ENCODE measurements at regions not wholly inside any gene's neighbourhood (a gene's known extent, or its start where the extent isn't known, plus 50 kb on each side); places are given as distances from the start of the nearest gene placed in this dataset.

DNA sequence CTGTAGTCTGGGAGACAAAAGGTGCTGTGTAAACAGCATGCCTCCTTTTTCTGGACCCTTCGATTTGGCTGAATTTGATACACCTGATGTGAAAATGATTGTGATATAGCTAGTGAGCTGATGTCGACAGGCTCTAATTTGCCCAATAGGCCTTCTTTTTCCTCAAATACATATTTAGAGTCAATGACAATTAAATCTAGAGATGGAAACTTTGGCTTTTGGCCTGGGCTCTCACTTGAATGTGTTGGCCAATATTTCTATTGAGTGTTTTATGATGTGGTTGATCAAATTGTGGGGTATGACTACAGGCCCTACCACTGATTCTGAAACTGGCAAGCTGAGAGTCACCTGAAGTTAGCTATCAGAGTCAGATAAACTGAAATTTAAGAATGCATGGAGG, 151.8 kb upstream of the MEOX2 start:
- Histone ChIP-seq H3K36me3 (ENCODE audit: insufficient read depth, low read length) (no peaks in the 10 kb centered on the region), H3K9me3 (ENCODE audit: low read length) (no peaks in the 10 kb centered on the region), H3K4me3 (ENCODE audit: low read depth in 1 of 2, low read length in 2 of 2) (no peak overlapping the region), H3K27me3 (ENCODE audit: control insufficient read depth in 1 of 2, insufficient read depth in 2 of 2, low read length in 2 of 2) (no peaks in the 10 kb centered on the region), H3K27ac (ENCODE audit: low read depth, low read length) (no peak overlapping the region), H3K4me1 (ENCODE audit: insufficient read depth, low read length) (peaks cover 13% of the 10 kb centered on the region), H3K9ac (ENCODE audit: low read length) (no peak overlapping the region)

- Histone ChIP-seq H3K4me3 (ENCODE audit: low read depth in 1 of 2, low read length in 2 of 2) (no peak overlapping the region), H3K4me1 (ENCODE audit: insufficient read depth, low read length) (peaks cover 13% of the 10 kb centered on the region), H3K27me3 (ENCODE audit: control insufficient read depth in 1 of 2, insufficient read depth in 2 of 2, low read length in 2 of 2) (no peaks in the 10 kb centered on the region), H3K27ac (ENCODE audit: low read depth, low read length) (no peak overlapping the region), H3K9ac (ENCODE audit: low read length) (no peak overlapping the region), H3K9me3 (ENCODE audit: low read length) (no peaks in the 10 kb centered on the region), H3K36me3 (ENCODE audit: insufficient read depth, low read length) (no peaks in the 10 kb centered on the region)
Measured at GRCh38 chr7:15837306-15837950, 150.9 kb upstream of the MEOX2 start.

GRCh38 chr7:15836651-15837050, 150.2 kb upstream of the MEOX2 start:
- H3K27ac ChIP-seq (ENCODE audit: low read depth, low read length) = no peak overlapping the region
- peaks cover 13% of the 10 kb centered on the region for H3K4me1 ChIP-seq (ENCODE audit: insufficient read depth, low read length)
- no peak overlapping the region for H3K9ac ChIP-seq (ENCODE audit: low read length)
- no peak overlapping the region for H3K4me3 ChIP-seq (ENCODE audit: low read depth in 1 of 2, low read length in 2 of 2)
- no peaks in the 10 kb centered on the region for H3K36me3 ChIP-seq (ENCODE audit: insufficient read depth, low read length)
- H3K9me3 ChIP-seq (ENCODE audit: low read length) = no peaks in the 10 kb centered on the region
- H3K27me3 ChIP-seq (ENCODE audit: control insufficient read depth in 1 of 2, insufficient read depth in 2 of 2, low read length in 2 of 2) = no peaks in the 10 kb centered on the region

DNA sequence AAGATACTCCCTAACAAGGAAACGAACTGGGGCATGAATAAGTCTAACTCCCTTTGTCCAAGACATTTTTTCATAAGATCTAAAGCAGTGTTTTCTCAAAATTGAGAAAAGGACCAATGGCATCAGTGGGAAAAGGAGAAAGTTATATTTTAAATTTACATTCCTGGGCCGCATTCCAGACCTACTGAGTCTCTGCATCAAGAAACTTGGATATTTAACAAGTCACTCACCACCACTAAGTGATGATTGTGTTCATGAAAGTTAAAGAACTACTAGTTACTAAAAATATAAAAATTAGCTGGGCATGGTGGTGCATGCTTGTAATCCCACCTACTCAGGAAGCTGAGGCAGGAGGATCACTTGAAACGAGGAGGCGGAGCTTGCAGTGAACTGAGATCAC, 149.6 kb upstream of the MEOX2 start:
- no peak overlapping the region for H3K27ac ChIP-seq (ENCODE audit: low read depth, low read length)
- no peak overlapping the region for H3K4me3 ChIP-seq (ENCODE audit: low read depth in 1 of 2, low read length in 2 of 2)
- no peaks in the 10 kb centered on the region for H3K27me3 ChIP-seq (ENCODE audit: control insufficient read depth in 1 of 2, insufficient read depth in 2 of 2, low read length in 2 of 2)
- no peak overlapping the region for H3K9ac ChIP-seq (ENCODE audit: low read length)
- H3K36me3 ChIP-seq (ENCODE audit: insufficient read depth, low read length) = no peaks in the 10 kb centered on the region
- peaks cover 13% of the 10 kb centered on the region for H3K4me1 ChIP-seq (ENCODE audit: insufficient read depth, low read length)
- no peaks in the 10 kb centered on the region for H3K9me3 ChIP-seq (ENCODE audit: low read length)

- Histone ChIP-seq H3K27ac (ENCODE audit: low read depth, low read length) (no peak overlapping the region), H3K4me3 (ENCODE audit: low read depth in 1 of 2, low read length in 2 of 2) (no peak overlapping the region), H3K4me1 (ENCODE audit: insufficient read depth, low read length) (peaks cover 13% of the 10 kb centered on the region), H3K27me3 (ENCODE audit: control insufficient read depth in 1 of 2, insufficient read depth in 2 of 2, low read length in 2 of 2) (no peaks in the 10 kb centered on the region), H3K9ac (ENCODE audit: low read length) (no peak overlapping the region), H3K36me3 (ENCODE audit: insufficient read depth, low read length) (no peaks in the 10 kb centered on the region), H3K9me3 (ENCODE audit: low read length) (no peaks in the 10 kb centered on the region)
Measured at GRCh38 chr7:15834446-15834845, 148.0 kb upstream of the MEOX2 start.

DNA sequence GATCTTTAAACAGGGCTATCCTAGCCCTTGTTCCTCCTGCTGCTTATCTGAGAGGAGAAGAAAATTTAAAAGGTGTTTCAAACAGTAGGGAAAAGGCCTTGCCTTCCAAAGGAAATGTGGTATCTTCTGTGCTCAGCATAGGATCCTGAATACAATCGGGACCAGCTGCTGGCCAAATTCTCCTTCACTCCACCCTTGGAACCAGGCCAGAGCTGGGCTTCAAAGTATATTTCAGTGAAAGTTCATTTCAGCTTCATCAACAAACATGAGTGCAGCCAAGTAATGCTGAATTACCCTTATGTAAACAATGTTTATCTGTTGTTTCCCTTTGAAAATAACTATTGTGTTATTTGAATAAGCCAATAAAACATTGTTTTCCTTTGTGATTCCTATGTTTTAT, 146.5 kb upstream of the MEOX2 start:
- H3K27ac ChIP-seq (ENCODE audit: low read depth, low read length) = no peak overlapping the region
- no peak overlapping the region for H3K9ac ChIP-seq (ENCODE audit: low read length)
- H3K4me1 ChIP-seq (ENCODE audit: insufficient read depth, low read length) = peaks cover 7% of the 10 kb centered on the region

GRCh38 chr7:15831606-15832005, 145.1 kb upstream of the MEOX2 start:
- Histone ChIP-seq H3K4me3 (ENCODE audit: low read depth in 1 of 2, low read length in 2 of 2) (no peak overlapping the region), H3K9ac (ENCODE audit: low read length) (no peak overlapping the region), H3K9me3 (ENCODE audit: low read length) (no peaks in the 10 kb centered on the region), H3K27me3 (ENCODE audit: control insufficient read depth in 1 of 2, insufficient read depth in 2 of 2, low read length in 2 of 2) (no peaks in the 10 kb centered on the region), H3K4me1 (ENCODE audit: insufficient read depth, low read length) (no peaks in the 10 kb centered on the region), H3K36me3 (ENCODE audit: insufficient read depth, low read length) (no peaks in the 10 kb centered on the region), H3K27ac (ENCODE audit: low read depth, low read length) (no peak overlapping the region)

More for the DNA sequence above, 146.5 kb upstream of the MEOX2 start:
- no peaks in the 10 kb centered on the region for H3K9me3 ChIP-seq (ENCODE audit: low read length)
- no peaks in the 10 kb centered on the region for H3K27me3 ChIP-seq (ENCODE audit: control insufficient read depth in 1 of 2, insufficient read depth in 2 of 2, low read length in 2 of 2)
- no peak overlapping the region for H3K4me3 ChIP-seq (ENCODE audit: low read depth in 1 of 2, low read length in 2 of 2)
- no peaks in the 10 kb centered on the region for H3K36me3 ChIP-seq (ENCODE audit: insufficient read depth, low read length)

DNA sequence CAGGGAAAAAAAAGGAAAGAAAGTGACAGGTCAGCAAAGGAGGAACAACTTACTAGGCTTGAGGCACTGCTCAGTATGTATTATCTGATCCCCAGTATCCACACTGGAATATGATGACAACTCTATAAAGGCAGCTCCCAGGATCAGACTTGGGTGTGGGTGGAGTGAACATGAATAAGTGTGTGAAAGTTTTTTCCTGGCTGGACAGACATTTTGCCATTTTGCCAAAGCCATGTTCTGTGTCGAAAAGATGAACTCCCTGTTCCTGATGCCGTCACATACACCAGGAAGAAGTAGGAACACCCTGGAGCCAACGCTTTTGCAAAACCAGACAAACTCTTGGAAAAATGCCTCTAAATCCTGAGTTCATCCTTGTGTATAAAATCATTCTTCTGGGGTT, 143.2 kb upstream of the MEOX2 start:
- no peaks in the 10 kb centered on the region for H3K36me3 ChIP-seq (ENCODE audit: insufficient read depth, low read length)
- H3K9me3 ChIP-seq (ENCODE audit: low read length) = no peaks in the 10 kb centered on the region
- no peaks in the 10 kb centered on the region for H3K4me1 ChIP-seq (ENCODE audit: insufficient read depth, low read length)
- no peak overlapping the region for H3K27ac ChIP-seq (ENCODE audit: low read depth, low read length)
- no peak overlapping the region for H3K4me3 ChIP-seq (ENCODE audit: low read depth in 1 of 2, low read length in 2 of 2)
- H3K27me3 ChIP-seq (ENCODE audit: control insufficient read depth in 1 of 2, insufficient read depth in 2 of 2, low read length in 2 of 2) = no peaks in the 10 kb centered on the region
- no peak overlapping the region for H3K9ac ChIP-seq (ENCODE audit: low read length)

DNA sequence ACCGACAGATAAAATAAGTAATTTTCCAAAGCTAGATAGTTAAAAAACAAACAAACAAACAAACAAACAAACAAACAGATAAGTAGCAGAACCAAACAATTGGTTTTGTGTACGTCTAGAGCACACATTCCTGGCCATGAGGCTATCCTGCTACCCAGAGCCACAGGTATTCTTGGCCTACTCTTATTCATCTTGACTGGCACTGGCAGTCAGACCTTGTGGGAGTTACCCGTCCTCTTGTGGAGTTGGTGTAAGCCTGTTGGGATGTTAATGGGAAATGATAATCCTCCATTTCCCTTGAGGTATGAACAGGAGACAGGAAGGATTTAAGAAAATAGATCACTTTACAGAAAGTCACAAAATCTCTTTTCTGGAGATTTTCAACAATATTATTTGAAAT, 142.4 kb upstream of the MEOX2 start:
- Histone ChIP-seq H3K4me1 (ENCODE audit: insufficient read depth, low read length) (no peaks in the 10 kb centered on the region), H3K4me3 (ENCODE audit: low read depth in 1 of 2, low read length in 2 of 2) (no peak overlapping the region), H3K9me3 (ENCODE audit: low read length) (no peaks in the 10 kb centered on the region), H3K27ac (ENCODE audit: low read depth, low read length) (no peak overlapping the region), H3K9ac (ENCODE audit: low read length) (no peak overlapping the region), H3K27me3 (ENCODE audit: control insufficient read depth in 1 of 2, insufficient read depth in 2 of 2, low read length in 2 of 2) (no peaks in the 10 kb centered on the region), H3K36me3 (ENCODE audit: insufficient read depth, low read length) (no peaks in the 10 kb centered on the region)

DNA sequence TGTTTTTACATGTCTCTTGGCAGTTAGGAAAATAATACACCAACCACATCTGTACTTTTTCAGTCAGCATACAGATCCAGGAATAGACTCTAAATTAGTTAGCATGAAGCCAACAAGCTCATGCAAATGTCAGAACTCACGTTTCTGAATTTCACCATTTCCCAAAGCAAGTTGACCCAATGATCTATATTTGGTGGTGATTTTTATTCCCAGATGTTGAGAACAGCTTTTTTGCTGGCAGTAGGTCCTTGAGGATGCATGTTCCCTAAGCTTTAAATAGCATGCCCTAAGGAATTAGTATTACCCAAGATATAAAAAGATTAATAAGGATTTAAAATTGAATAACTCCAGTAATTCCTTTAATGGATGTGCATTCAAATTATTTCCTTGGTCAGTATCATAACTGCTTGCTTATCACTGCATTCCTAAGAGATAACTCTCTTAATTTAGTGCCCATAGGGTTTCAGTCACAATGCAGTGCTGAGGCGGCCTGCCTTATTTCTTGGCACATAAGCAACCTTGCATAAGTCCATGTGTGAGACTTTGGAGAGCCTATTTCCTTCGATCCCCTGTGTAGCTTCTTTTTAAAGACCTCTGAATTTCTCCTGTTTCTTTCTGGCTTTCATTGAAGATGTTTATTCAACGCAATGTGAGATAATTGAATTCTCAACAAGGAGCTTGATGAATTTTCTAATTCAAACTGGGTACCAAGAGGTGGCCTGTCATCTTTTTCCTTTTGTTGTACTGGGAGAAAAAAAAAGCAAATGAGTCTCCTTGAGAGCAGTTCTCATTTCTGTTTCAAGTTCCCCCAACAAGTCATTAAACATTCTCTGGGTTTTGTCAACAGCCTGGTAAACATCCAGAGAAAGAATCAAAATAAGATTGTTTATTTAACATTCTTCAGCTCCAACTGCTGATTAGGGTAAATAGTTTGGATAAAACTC, 135.3 kb upstream of the MEOX2 start:
- Histone ChIP-seq H3K4me3 (ENCODE audit: low read depth in 1 of 2, low read length in 2 of 2) (no peak overlapping the region), H3K27me3 (ENCODE audit: control insufficient read depth in 1 of 2, insufficient read depth in 2 of 2, low read length in 2 of 2) (no peaks in the 10 kb centered on the region), H3K9me3 (ENCODE audit: low read length) (no peaks in the 10 kb centered on the region), H3K4me1 (ENCODE audit: insufficient read depth, low read length) (no peaks in the 10 kb centered on the region), H3K36me3 (ENCODE audit: insufficient read depth, low read length) (no peaks in the 10 kb centered on the region), H3K9ac (ENCODE audit: low read length) (no peak overlapping the region), H3K27ac (ENCODE audit: low read depth, low read length) (no peak overlapping the region)

- Histone ChIP-seq H3K36me3 (ENCODE audit: insufficient read depth, low read length) (no peaks in the 10 kb centered on the region), H3K27me3 (ENCODE audit: control insufficient read depth in 1 of 2, insufficient read depth in 2 of 2, low read length in 2 of 2) (no peaks in the 10 kb centered on the region), H3K9me3 (ENCODE audit: low read length) (no peaks in the 10 kb centered on the region), H3K4me1 (ENCODE audit: insufficient read depth, low read length) (no peaks in the 10 kb centered on the region), H3K27ac (ENCODE audit: low read depth, low read length) (no peak overlapping the region), H3K4me3 (ENCODE audit: low read depth in 1 of 2, low read length in 2 of 2) (no peak overlapping the region), H3K9ac (ENCODE audit: low read length) (no peak overlapping the region)
Measured at GRCh38 chr7:15820319-15820718, 133.8 kb upstream of the MEOX2 start.
